ENCODE measurements at regions not wholly inside any gene's neighbourhood (a gene's known extent, or its start where the extent isn't known, plus 50 kb on each side); places are given as distances from the start of the nearest gene placed in this dataset.
"Not testable (repeated sequence)": the region's sequence is repeated elsewhere in the genome, so short reads cannot be mapped to it uniquely, and the experiment has no call there.

- no peaks in the 10 kb centered on the region for H3K36me3 ChIP-seq (ENCODE audit: control insufficient read depth in 1 of 2, insufficient read depth in 2 of 2, low read length in 2 of 2)
- no peaks in the 10 kb centered on the region for H3K27me3 ChIP-seq (ENCODE audit: insufficient read depth, low read length)
- no peak overlapping the region for H4K12ac ChIP-seq (ENCODE audit: low read depth, low read length)
- no peak overlapping the region for H2AK5ac ChIP-seq (ENCODE audit: low read length)
- no peak overlapping the region for H3K4ac ChIP-seq (ENCODE audit: low read depth, low read length)
- no peak overlapping the region for H4K8ac ChIP-seq (ENCODE audit: low read depth, low read length)
- H3K4me2 ChIP-seq (ENCODE audit: low read length) = no peak overlapping the region
- no peak overlapping the region for H2BK12ac ChIP-seq (ENCODE audit: low read length)
- H3K14ac ChIP-seq (ENCODE audit: low read length) = no peak overlapping the region
- DNase-seq = no peak
- H3K18ac ChIP-seq (ENCODE audit: low read length) = no peak overlapping the region
- H4K91ac ChIP-seq (ENCODE audit: low read depth, low read length) = no peak overlapping the region
- H2BK5ac ChIP-seq (ENCODE audit: low read depth, low read length, poor library complexity) = no peak overlapping the region
- H3K79me1 ChIP-seq (ENCODE audit: low read length) = no peaks in the 10 kb centered on the region
- no peaks in the 10 kb centered on the region for H3K79me2 ChIP-seq (ENCODE audit: control insufficient read depth, insufficient read depth, low read length, poor library complexity)
- H3K9ac ChIP-seq (ENCODE audit: low read length) = no peak overlapping the region
- no peak overlapping the region for H2AFZ ChIP-seq (ENCODE audit: insufficient read depth, low read length, poor library complexity)
- H3K4me3 ChIP-seq (ENCODE audit: low read depth, low read length) = no peak overlapping the region
- no peak overlapping the region for H3K23ac ChIP-seq (ENCODE audit: low read length)
- no peaks in the 10 kb centered on the region for H3K9me3 ChIP-seq (ENCODE audit: insufficient read depth, low read depth, low read length)
- WGBS (ENCODE audit: extremely low coverage, insufficient coverage, insufficient read length) = no CpG with 5 or more reads among the region's 1 CpG
- no peak overlapping the region for H3K27ac ChIP-seq (ENCODE audit: low read depth, low read length)
- H2BK120ac ChIP-seq (ENCODE audit: insufficient read depth, low read length, poor library complexity) = no peak overlapping the region
- no peaks in the 10 kb centered on the region for H3K4me1 ChIP-seq (ENCODE audit: control insufficient read depth in 1 of 2, insufficient read depth in 2 of 2, low read length in 2 of 2)
These were observed 1137.3 kb downstream of the SORCS1 start for GRCh38 chr10:106027240-106027639.

GRCh38 chr10:106025208-106025811 lies 1139.2 kb downstream of the SORCS1 start:
- Histone ChIP-seq H2BK12ac (ENCODE audit: low read length) (no peak overlapping the region), H3K23ac (ENCODE audit: low read length) (no peak overlapping the region), H3K79me1 (ENCODE audit: low read length) (no peaks in the 10 kb centered on the region), H4K8ac (ENCODE audit: low read depth, low read length) (no peak overlapping the region), H4K91ac (ENCODE audit: low read depth, low read length) (no peak overlapping the region), H4K12ac (ENCODE audit: low read depth, low read length) (no peak overlapping the region), H3K14ac (ENCODE audit: low read length) (no peak overlapping the region), H3K27me3 (ENCODE audit: insufficient read depth, low read length) (no peaks in the 10 kb centered on the region), H3K4me3 (ENCODE audit: low read depth, low read length) (no peak overlapping the region), H3K9ac (ENCODE audit: low read length) (no peak overlapping the region), H2BK120ac (ENCODE audit: insufficient read depth, low read length, poor library complexity) (no peak overlapping the region), H2BK5ac (ENCODE audit: low read depth, low read length, poor library complexity) (no peak overlapping the region), H3K79me2 (ENCODE audit: control insufficient read depth, insufficient read depth, low read length, poor library complexity) (no peaks in the 10 kb centered on the region), H2AK5ac (ENCODE audit: low read length) (no peak overlapping the region), H3K27ac (ENCODE audit: low read depth, low read length) (no peak overlapping the region), H3K4me1 (ENCODE audit: control insufficient read depth in 1 of 2, insufficient read depth in 2 of 2, low read length in 2 of 2) (no peaks in the 10 kb centered on the region), H3K9me3 (ENCODE audit: insufficient read depth, low read depth, low read length) (no peaks in the 10 kb centered on the region), H2AFZ (ENCODE audit: insufficient read depth, low read length, poor library complexity) (no peak overlapping the region), H3K18ac (ENCODE audit: low read length) (no peak overlapping the region), H3K36me3 (ENCODE audit: control insufficient read depth in 1 of 2, insufficient read depth in 2 of 2, low read length in 2 of 2) (no peaks in the 10 kb centered on the region), H3K4me2 (ENCODE audit: low read length) (no peak overlapping the region), H3K4ac (ENCODE audit: low read depth, low read length) (no peak overlapping the region)
- no peak for DNase-seq

GRCh38 chr10:106023329-106023728 lies 1141.2 kb downstream of the SORCS1 start:
- H3K4me1 ChIP-seq (ENCODE audit: control insufficient read depth in 1 of 2, insufficient read depth in 2 of 2, low read length in 2 of 2) = no peaks in the 10 kb centered on the region
- no peak for DNase-seq
- H3K27me3 ChIP-seq (ENCODE audit: insufficient read depth, low read length) = no peaks in the 10 kb centered on the region
- H3K9ac ChIP-seq (ENCODE audit: low read length) = no peak overlapping the region
- H3K14ac ChIP-seq (ENCODE audit: low read length) = no peak overlapping the region
- H2BK120ac ChIP-seq (ENCODE audit: insufficient read depth, low read length, poor library complexity) = no peak overlapping the region
- no peak overlapping the region for H3K18ac ChIP-seq (ENCODE audit: low read length)
- no peak overlapping the region for H3K23ac ChIP-seq (ENCODE audit: low read length)
- no peak overlapping the region for H4K91ac ChIP-seq (ENCODE audit: low read depth, low read length)
- no peaks in the 10 kb centered on the region for H3K9me3 ChIP-seq (ENCODE audit: insufficient read depth, low read depth, low read length)
- no peaks in the 10 kb centered on the region for H3K36me3 ChIP-seq (ENCODE audit: control insufficient read depth in 1 of 2, insufficient read depth in 2 of 2, low read length in 2 of 2)
- H3K27ac ChIP-seq (ENCODE audit: low read depth, low read length) = no peak overlapping the region
- no peaks in the 10 kb centered on the region for H3K79me1 ChIP-seq (ENCODE audit: low read length)
- no peak overlapping the region for H2BK5ac ChIP-seq (ENCODE audit: low read depth, low read length, poor library complexity)
- H3K79me2 ChIP-seq (ENCODE audit: control insufficient read depth, insufficient read depth, low read length, poor library complexity) = no peaks in the 10 kb centered on the region
- H3K4me3 ChIP-seq (ENCODE audit: low read depth, low read length) = no peak overlapping the region
- no peak overlapping the region for H3K4me2 ChIP-seq (ENCODE audit: low read length)
- no peak overlapping the region for H2BK12ac ChIP-seq (ENCODE audit: low read length)
- no peak overlapping the region for H2AFZ ChIP-seq (ENCODE audit: insufficient read depth, low read length, poor library complexity)
- H4K8ac ChIP-seq (ENCODE audit: low read depth, low read length) = no peak overlapping the region
- no CpG with 5 or more reads among the region's 3 CpGs for WGBS (ENCODE audit: extremely low coverage, insufficient coverage, insufficient read length)
- no peak overlapping the region for H3K4ac ChIP-seq (ENCODE audit: low read depth, low read length)
- H2AK5ac ChIP-seq (ENCODE audit: low read length) = no peak overlapping the region
- H4K12ac ChIP-seq (ENCODE audit: low read depth, low read length) = no peak overlapping the region

DNA sequence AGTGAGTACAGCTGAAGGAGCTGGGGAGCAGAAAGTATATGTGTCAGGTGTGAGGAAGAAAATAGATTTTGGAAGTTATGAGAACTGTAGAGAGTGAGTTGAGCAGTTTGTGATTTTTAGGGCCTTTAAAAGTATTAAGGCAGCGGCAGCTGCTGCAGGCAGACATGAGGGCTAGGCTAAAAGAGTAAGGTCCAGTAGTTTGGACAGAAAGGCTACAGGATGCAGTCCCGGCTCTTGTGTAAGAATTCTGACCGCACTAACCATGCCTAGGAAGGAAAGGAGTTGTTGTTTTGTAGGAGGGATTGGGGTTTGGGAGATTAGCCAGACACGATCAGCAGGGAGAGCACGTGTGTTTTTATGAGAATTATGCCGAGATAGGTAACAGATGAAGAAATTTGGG lies 1144.9 kb downstream of the SORCS1 start:
- H2AK5ac ChIP-seq (ENCODE audit: low read length); H3K4ac ChIP-seq (ENCODE audit: low read depth, low read length); H3K36me3 ChIP-seq (ENCODE audit: control insufficient read depth in 1 of 2, insufficient read depth in 2 of 2, low read length in 2 of 2); H3K4me2 ChIP-seq (ENCODE audit: low read length); H3K79me1 ChIP-seq (ENCODE audit: low read length); H3K18ac ChIP-seq (ENCODE audit: low read length); H3K9ac ChIP-seq (ENCODE audit: low read length); DNase-seq; H3K27me3 ChIP-seq (ENCODE audit: insufficient read depth, low read length); H4K91ac ChIP-seq (ENCODE audit: low read depth, low read length); H3K4me1 ChIP-seq (ENCODE audit: control insufficient read depth in 1 of 2, insufficient read depth in 2 of 2, low read length in 2 of 2); H2BK12ac ChIP-seq (ENCODE audit: low read length); H3K79me2 ChIP-seq (ENCODE audit: control insufficient read depth, insufficient read depth, low read length, poor library complexity); H4K12ac ChIP-seq (ENCODE audit: low read depth, low read length); H2BK5ac ChIP-seq (ENCODE audit: low read depth, low read length, poor library complexity); H3K14ac ChIP-seq (ENCODE audit: low read length); H3K27ac ChIP-seq (ENCODE audit: low read depth, low read length); H4K8ac ChIP-seq (ENCODE audit: low read depth, low read length); H3K4me3 ChIP-seq (ENCODE audit: low read depth, low read length); H2BK120ac ChIP-seq (ENCODE audit: insufficient read depth, low read length, poor library complexity); H3K9me3 ChIP-seq (ENCODE audit: insufficient read depth, low read depth, low read length); H3K23ac ChIP-seq (ENCODE audit: low read length); H2AFZ ChIP-seq (ENCODE audit: insufficient read depth, low read length, poor library complexity): not testable (repeated sequence)
- WGBS (ENCODE audit: extremely low coverage, insufficient coverage, insufficient read length) = no CpG with 5 or more reads among the region's 6 CpGs

All from trophoblast cell (in vitro differentiated cells and primary cell).